OCI-LY1 (cell line): ENCODE measurements at regions not wholly inside any gene's neighbourhood (a gene's known extent, or its start where the extent isn't known, plus 50 kb on each side); places are given as distances from the start of the nearest gene placed in this dataset.

Source experiments
- CTCF ChIP-seq: fragments of 200-600 bp; sonication (generic), shearing (Covaris generic); IDR thresholded peaks from 2 replicates; pipeline ENCODE4 v1.5.1; 2017; ENCODE audit warnings: mild to moderate bottlenecking, antibody characterized with exemption, low read length, moderate library complexity, mixed read lengths
- EZH2 ChIP-seq: fragments of 200-600 bp; sonication (generic), shearing (Covaris generic); IDR thresholded peaks from 2 replicates; pipeline ENCODE4 v1.8.0; 2017; ENCODE audit warnings: borderline replicate concordance, mixed run types, mild to moderate bottlenecking, antibody characterized with exemption, low read length, moderate library complexity, mixed read lengths

GRCh38 chr10:15997313-15997712 lies 137.0 kb upstream of the MINDY3 start:
- no peak for TF ChIP-seq CTCF
- no peak for TF ChIP-seq EZH2
